T-helper 2 cell treated with Interferon-gamma antibody and Interleukin-4, amounts not matched to agents 5 μg/mL and 100 μg/mL, for 36 hours (primary cell): ENCODE measurements at regions not wholly inside any gene's neighbourhood (a gene's known extent, or its start where the extent isn't known, plus 50 kb on each side); places are given as distances from the start of the nearest gene placed in this dataset.

ENCODE experiments used
- DNase-seq: peaks from one replicate; pipeline ENCODE4 v3.0.0; 2021; ENCODE audit warnings: low spot score
- H3K27ac Mint-ChIP-seq: one replicate; pipeline ENCODE4 v1.8.0; 2021; ENCODE audit warnings: mild to moderate bottlenecking, mixed read lengths
- H3K27me3 Mint-ChIP-seq: one replicate; pipeline ENCODE4 v1.8.0; 2021; ENCODE audit warnings: low read depth, mixed read lengths
- H3K36me3 Mint-ChIP-seq: one replicate; pipeline ENCODE4 v1.8.0; 2021; ENCODE audit warnings: low read depth, mixed read lengths
- H3K4me1 Mint-ChIP-seq: one replicate; pipeline ENCODE4 v1.8.0; 2021; ENCODE audit warnings: low read depth, mixed read lengths
- H3K4me3 Mint-ChIP-seq: one replicate; pipeline ENCODE4 v1.8.0; 2022; ENCODE audit warnings: mild to moderate bottlenecking, moderate library complexity, mixed read lengths
- H3K9me3 Mint-ChIP-seq: one replicate; pipeline ENCODE4 v1.8.0; 2021; ENCODE audit warnings: mixed read lengths

GRCh38 chr13:88183440-88183839 is 512.3 kb downstream of the SLITRK5 start:
- Mint-ChIP-seq H3K4me1 (no peaks in the 10 kb centered on the region), H3K4me3 (no peak overlapping the region), H3K27me3 (no peaks in the 10 kb centered on the region), H3K36me3 (no peaks in the 10 kb centered on the region), H3K9me3 (peaks cover 31% of the 10 kb centered on the region), H3K27ac (no peak overlapping the region)
- no peak for DNase-seq

- Mint-ChIP-seq H3K36me3 (no peaks in the 10 kb centered on the region), H3K27ac (no peak overlapping the region), H3K4me3 (no peak overlapping the region), H3K9me3 (peaks cover 19% of the 10 kb centered on the region), H3K4me1 (no peaks in the 10 kb centered on the region), H3K27me3 (no peaks in the 10 kb centered on the region)
- no peak for DNase-seq
Measured at GRCh38 chr13:88188986-88189385, 517.8 kb downstream of the SLITRK5 start.

- H3K27ac Mint-ChIP-seq: no peak overlapping the region
Measured at GRCh38 chr13:88189728-88190127, 518.6 kb downstream of the SLITRK5 start.

GRCh38 chr13:88196106-88196505 is 524.9 kb downstream of the SLITRK5 start:
- no peak overlapping the region for H3K27ac Mint-ChIP-seq
- H3K9me3 Mint-ChIP-seq: peaks cover 25% of the 10 kb centered on the region
- H3K27me3 Mint-ChIP-seq: no peaks in the 10 kb centered on the region
- DNase-seq: no peak
- no peak overlapping the region for H3K4me3 Mint-ChIP-seq
- H3K4me1 Mint-ChIP-seq: no peaks in the 10 kb centered on the region
- no peaks in the 10 kb centered on the region for H3K36me3 Mint-ChIP-seq

More at GRCh38 chr13:88189728-88190127, 518.6 kb downstream of the SLITRK5 start:
- Mint-ChIP-seq H3K4me1 (no peaks in the 10 kb centered on the region), H3K27me3 (no peaks in the 10 kb centered on the region), H3K9me3 (peaks cover 16% of the 10 kb centered on the region), H3K36me3 (no peaks in the 10 kb centered on the region), H3K4me3 (no peak overlapping the region)
- DNase-seq: no peak

- no peak overlapping the region for H3K27ac Mint-ChIP-seq
- no peak for DNase-seq
- no peaks in the 10 kb centered on the region for H3K27me3 Mint-ChIP-seq
- H3K9me3 Mint-ChIP-seq: peaks cover 11% of the 10 kb centered on the region
- H3K4me3 Mint-ChIP-seq: no peak overlapping the region
- no peaks in the 10 kb centered on the region for H3K4me1 Mint-ChIP-seq
- H3K36me3 Mint-ChIP-seq: no peaks in the 10 kb centered on the region
Measured at GRCh38 chr13:88217372-88217771, 546.2 kb downstream of the SLITRK5 start.

- no peaks in the 10 kb centered on the region for H3K27me3 Mint-ChIP-seq
- H3K9me3 Mint-ChIP-seq: peaks cover 11% of the 10 kb centered on the region
- no peak overlapping the region for H3K4me3 Mint-ChIP-seq
- no peaks in the 10 kb centered on the region for H3K4me1 Mint-ChIP-seq
- DNase-seq: no peak
- H3K36me3 Mint-ChIP-seq: no peaks in the 10 kb centered on the region
- H3K27ac Mint-ChIP-seq: no peak overlapping the region
Measured at GRCh38 chr13:88217883-88218282, 546.7 kb downstream of the SLITRK5 start.

- DNase-seq: no peak
- H3K27ac Mint-ChIP-seq: no peak overlapping the region
- H3K4me3 Mint-ChIP-seq: no peak overlapping the region
- peaks cover 13% of the 10 kb centered on the region for H3K9me3 Mint-ChIP-seq
- H3K27me3 Mint-ChIP-seq: no peaks in the 10 kb centered on the region
- H3K36me3 Mint-ChIP-seq: no peaks in the 10 kb centered on the region
- H3K4me1 Mint-ChIP-seq: no peaks in the 10 kb centered on the region
Measured at GRCh38 chr13:88223958-88224357, 552.8 kb downstream of the SLITRK5 start.

- H3K36me3 Mint-ChIP-seq: no peaks in the 10 kb centered on the region
- H3K27me3 Mint-ChIP-seq: no peaks in the 10 kb centered on the region
Measured at GRCh38 chr13:88235441-88235840, 564.3 kb downstream of the SLITRK5 start.

GRCh38 chr13:88246239-88246638 is 575.1 kb downstream of the SLITRK5 start:
- H3K27ac Mint-ChIP-seq: no peak overlapping the region
- H3K36me3 Mint-ChIP-seq: no peaks in the 10 kb centered on the region
- no peaks in the 10 kb centered on the region for H3K4me1 Mint-ChIP-seq
- no peak for DNase-seq
- no peaks in the 10 kb centered on the region for H3K27me3 Mint-ChIP-seq
- peaks cover 11% of the 10 kb centered on the region for H3K9me3 Mint-ChIP-seq
- H3K4me3 Mint-ChIP-seq: no peak overlapping the region

More at GRCh38 chr13:88235441-88235840, 564.3 kb downstream of the SLITRK5 start:
- Mint-ChIP-seq H3K27ac (no peak overlapping the region), H3K4me3 (no peak overlapping the region), H3K4me1 (no peaks in the 10 kb centered on the region), H3K9me3 (peaks cover 6% of the 10 kb centered on the region)
- no peak for DNase-seq

GRCh38 chr13:88248393-88248792 is 577.2 kb downstream of the SLITRK5 start:
- Mint-ChIP-seq H3K9me3 (peaks cover 15% of the 10 kb centered on the region), H3K36me3 (no peaks in the 10 kb centered on the region), H3K27me3 (no peaks in the 10 kb centered on the region), H3K4me3 (no peak overlapping the region), H3K4me1 (no peaks in the 10 kb centered on the region), H3K27ac (no peak overlapping the region)
- no peak for DNase-seq

- no peaks in the 10 kb centered on the region for H3K27me3 Mint-ChIP-seq
- H3K27ac Mint-ChIP-seq: no peak overlapping the region
- no peaks in the 10 kb centered on the region for H3K4me1 Mint-ChIP-seq
- H3K9me3 Mint-ChIP-seq: peaks cover 3% of the 10 kb centered on the region
- no peaks in the 10 kb centered on the region for H3K36me3 Mint-ChIP-seq
- DNase-seq: no peak
- no peak overlapping the region for H3K4me3 Mint-ChIP-seq
Measured at GRCh38 chr13:88257706-88258105, 586.5 kb downstream of the SLITRK5 start.

- H3K9me3 Mint-ChIP-seq: peaks cover 23% of the 10 kb centered on the region
- no peak overlapping the region for H3K4me3 Mint-ChIP-seq
- H3K36me3 Mint-ChIP-seq: no peaks in the 10 kb centered on the region
- no peaks in the 10 kb centered on the region for H3K27me3 Mint-ChIP-seq
- DNase-seq: no peak
- no peak overlapping the region for H3K27ac Mint-ChIP-seq
- no peaks in the 10 kb centered on the region for H3K4me1 Mint-ChIP-seq
Measured at GRCh38 chr13:88263808-88264207, 592.6 kb downstream of the SLITRK5 start.

- DNase-seq: no peak
- Mint-ChIP-seq H3K9me3 (peaks cover 36% of the 10 kb centered on the region), H3K4me1 (no peaks in the 10 kb centered on the region), H3K4me3 (no peak overlapping the region), H3K36me3 (no peaks in the 10 kb centered on the region), H3K27ac (no peak overlapping the region), H3K27me3 (no peaks in the 10 kb centered on the region)
Measured at GRCh38 chr13:88281841-88282240, 610.7 kb downstream of the SLITRK5 start.

GRCh38 chr13:88285329-88285728 is 614.2 kb downstream of the SLITRK5 start:
- Mint-ChIP-seq H3K27ac (no peak overlapping the region), H3K27me3 (no peaks in the 10 kb centered on the region), H3K36me3 (no peaks in the 10 kb centered on the region), H3K9me3 (peaks cover 37% of the 10 kb centered on the region), H3K4me3 (no peak overlapping the region), H3K4me1 (no peaks in the 10 kb centered on the region)
- no peak for DNase-seq

- Mint-ChIP-seq H3K4me1 (no peaks in the 10 kb centered on the region), H3K27ac (no peak overlapping the region), H3K9me3 (peaks cover 30% of the 10 kb centered on the region), H3K27me3 (no peaks in the 10 kb centered on the region), H3K4me3 (no peak overlapping the region), H3K36me3 (no peaks in the 10 kb centered on the region)
- no peak for DNase-seq
Measured at GRCh38 chr13:88288326-88288725, 617.2 kb downstream of the SLITRK5 start.
